ENCODE measurements at regions not wholly inside any gene's neighbourhood (a gene's known extent, or its start where the extent isn't known, plus 50 kb on each side); places are given as distances from the start of the nearest gene placed in this dataset.
"Not testable (repeated sequence)": the region's sequence is repeated elsewhere in the genome, so short reads cannot be mapped to it uniquely, and the experiment has no call there.

GRCh38 chr1:118377183-118377582 lies 192.2 kb upstream of the SPAG17 start:
- not testable (repeated sequence) for ATAC-seq (ENCODE audit: low read depth in 2 of 2); H3K4me3 Mint-ChIP-seq; H3K36me3 Mint-ChIP-seq; H3K27ac Mint-ChIP-seq; H3K4me1 Mint-ChIP-seq; H3K27me3 Mint-ChIP-seq; DNase-seq
- peaks cover 7 to 42% (median 14%) of the 10 kb centered on the region in 7 donors for H3K9me3 Mint-ChIP-seq

GRCh38 chr1:118371612-118372011 lies 186.6 kb upstream of the SPAG17 start:
- ATAC-seq (ENCODE audit: low read depth in 2 of 2) (no peak), DNase-seq (no peak)
- H3K36me3 Mint-ChIP-seq, result no peaks in the 10 kb centered on the region
- no peak overlapping the region for H3K27ac Mint-ChIP-seq
- no peaks in the 10 kb centered on the region for H3K27me3 Mint-ChIP-seq
- H3K4me3 Mint-ChIP-seq, result no peak overlapping the region
- H3K9me3 Mint-ChIP-seq, result peaks cover 9 to 58% (median 25%) of the 10 kb centered on the region in 7 donors
- H3K4me1 Mint-ChIP-seq, result no peaks in the 10 kb centered on the region

- no peak for ATAC-seq (ENCODE audit: low read depth in 2 of 2)
- no peaks in the 10 kb centered on the region for H3K4me1 Mint-ChIP-seq
- H3K27me3 Mint-ChIP-seq, result no peaks in the 10 kb centered on the region
- H3K36me3 Mint-ChIP-seq, result peaks cover 0 to 2% of the 10 kb centered on the region in 2 donors
- H3K27ac Mint-ChIP-seq, result no peak overlapping the region
- H3K9me3 Mint-ChIP-seq, result peaks cover 9 to 65% (median 28%) of the 10 kb centered on the region in 7 donors
- no peak for DNase-seq
- no peak overlapping the region for H3K4me3 Mint-ChIP-seq
Measured at GRCh38 chr1:118370861-118371260, 185.8 kb upstream of the SPAG17 start.

- H3K9me3 Mint-ChIP-seq, result peaks cover 4 to 66% (median 27%) of the 10 kb centered on the region in 7 donors
- H3K4me3 Mint-ChIP-seq, result no peak overlapping the region
- no peaks in the 10 kb centered on the region for H3K27me3 Mint-ChIP-seq
- H3K27ac Mint-ChIP-seq, result no peak overlapping the region
- no peak for DNase-seq
- H3K36me3 Mint-ChIP-seq, result peaks cover 0 to 8% of the 10 kb centered on the region in 2 donors
- no peak for ATAC-seq (ENCODE audit: low read depth in 2 of 2)
- no peaks in the 10 kb centered on the region for H3K4me1 Mint-ChIP-seq
Measured at GRCh38 chr1:118366286-118366685, 181.3 kb upstream of the SPAG17 start.

- H3K27ac Mint-ChIP-seq, result no peak overlapping the region
- no peak for DNase-seq
- peaks cover 0 to 8% of the 10 kb centered on the region in 2 donors for H3K36me3 Mint-ChIP-seq
- no peaks in the 10 kb centered on the region for H3K27me3 Mint-ChIP-seq
- ATAC-seq (ENCODE audit: low read depth in 2 of 2), result no peak
- no peaks in the 10 kb centered on the region for H3K4me1 Mint-ChIP-seq
- H3K4me3 Mint-ChIP-seq, result no peak overlapping the region
- H3K9me3 Mint-ChIP-seq, result peaks cover 8 to 60% (median 22%) of the 10 kb centered on the region in 7 donors
Measured at GRCh38 chr1:118364882-118365281, 179.9 kb upstream of the SPAG17 start.

GRCh38 chr1:118363396-118363795 lies 178.4 kb upstream of the SPAG17 start:
- H3K27ac Mint-ChIP-seq, result no peak overlapping the region
- no peak for ATAC-seq (ENCODE audit: low read depth in 2 of 2)
- H3K4me3 Mint-ChIP-seq, result no peak overlapping the region
- H3K4me1 Mint-ChIP-seq, result no peaks in the 10 kb centered on the region
- no peak for DNase-seq
- H3K27me3 Mint-ChIP-seq, result no peaks in the 10 kb centered on the region
- peaks cover 0 to 8% of the 10 kb centered on the region in 2 donors for H3K36me3 Mint-ChIP-seq
- peaks cover 8 to 51% (median 22%) of the 10 kb centered on the region in 7 donors for H3K9me3 Mint-ChIP-seq

GRCh38 chr1:118360817-118361216 lies 175.8 kb upstream of the SPAG17 start:
- Mint-ChIP-seq H3K4me3 (no peak overlapping the region), H3K4me1 (no peaks in the 10 kb centered on the region), H3K9me3 (peaks cover 8 to 52% (median 19%) of the 10 kb centered on the region in 7 donors), H3K27me3 (no peaks in the 10 kb centered on the region), H3K36me3 (peaks cover 0 to 6% of the 10 kb centered on the region in 2 donors), H3K27ac (no peak overlapping the region)
- ATAC-seq (ENCODE audit: low read depth in 2 of 2) (no peak), DNase-seq (no peak)

GRCh38 chr1:118346936-118347335 lies 161.9 kb upstream of the SPAG17 start:
- no peaks in the 10 kb centered on the region for H3K27me3 Mint-ChIP-seq
- no peak overlapping the region for H3K27ac Mint-ChIP-seq
- H3K36me3 Mint-ChIP-seq, result no peaks in the 10 kb centered on the region
- DNase-seq, result no peak
- peaks cover 3 to 16% (median 7%) of the 10 kb centered on the region in 7 donors for H3K9me3 Mint-ChIP-seq
- H3K4me1 Mint-ChIP-seq, result no peaks in the 10 kb centered on the region
- ATAC-seq (ENCODE audit: low read depth in 2 of 2), result no peak
- H3K4me3 Mint-ChIP-seq, result no peak overlapping the region

GRCh38 chr1:118340928-118341910 lies 156.2 kb upstream of the SPAG17 start:
- no peaks in the 10 kb centered on the region for H3K27me3 Mint-ChIP-seq
- no peaks in the 10 kb centered on the region for H3K36me3 Mint-ChIP-seq
- H3K9me3 Mint-ChIP-seq, result peaks cover 0 to 7% (median 2%) of the 10 kb centered on the region in 7 donors
- no peaks in the 10 kb centered on the region for H3K4me1 Mint-ChIP-seq
- DNase-seq, result no peak
- H3K27ac Mint-ChIP-seq, result no peak overlapping the region
- no peak for ATAC-seq (ENCODE audit: low read depth in 2 of 2)
- H3K4me3 Mint-ChIP-seq, result no peak overlapping the region

- H3K4me3 Mint-ChIP-seq, result no peak overlapping the region
- no peak for DNase-seq
- H3K27me3 Mint-ChIP-seq, result no peaks in the 10 kb centered on the region
- no peak for ATAC-seq (ENCODE audit: low read depth in 2 of 2)
- peaks cover 0 to 12% (median 2%) of the 10 kb centered on the region in 7 donors for H3K9me3 Mint-ChIP-seq
- H3K4me1 Mint-ChIP-seq, result no peaks in the 10 kb centered on the region
- no peaks in the 10 kb centered on the region for H3K36me3 Mint-ChIP-seq
- no peak overlapping the region for H3K27ac Mint-ChIP-seq
Measured at GRCh38 chr1:118339400-118340124, 154.5 kb upstream of the SPAG17 start.

- Mint-ChIP-seq H3K27ac (no peak overlapping the region), H3K27me3 (no peaks in the 10 kb centered on the region), H3K36me3 (no peaks in the 10 kb centered on the region), H3K9me3 (peaks cover 0 to 12% (median 2%) of the 10 kb centered on the region in 7 donors), H3K4me3 (no peak overlapping the region), H3K4me1 (no peaks in the 10 kb centered on the region)
- no peak for DNase-seq
- no peak for ATAC-seq (ENCODE audit: low read depth in 2 of 2)
Measured at GRCh38 chr1:118338936-118339335, 153.9 kb upstream of the SPAG17 start.

GRCh38 chr1:118337346-118337745 lies 152.3 kb upstream of the SPAG17 start:
- H3K4me3 Mint-ChIP-seq, result no peak overlapping the region
- no peak for DNase-seq
- H3K36me3 Mint-ChIP-seq, result no peaks in the 10 kb centered on the region
- H3K27ac Mint-ChIP-seq, result no peak overlapping the region
- ATAC-seq (ENCODE audit: low read depth in 2 of 2), result no peak
- H3K27me3 Mint-ChIP-seq, result no peaks in the 10 kb centered on the region
- H3K9me3 Mint-ChIP-seq, result peaks cover 0 to 9% (median 0%) of the 10 kb centered on the region in 7 donors
- H3K4me1 Mint-ChIP-seq, result no peaks in the 10 kb centered on the region

- DNase-seq, result no peak
- H3K27me3 Mint-ChIP-seq, result no peaks in the 10 kb centered on the region
- ATAC-seq (ENCODE audit: low read depth in 2 of 2), result no peak
- no peak overlapping the region for H3K27ac Mint-ChIP-seq
- peaks cover 0 to 9% (median 0%) of the 10 kb centered on the region in 7 donors for H3K9me3 Mint-ChIP-seq
- no peaks in the 10 kb centered on the region for H3K36me3 Mint-ChIP-seq
- no peak overlapping the region for H3K4me3 Mint-ChIP-seq
- no peaks in the 10 kb centered on the region for H3K4me1 Mint-ChIP-seq
Measured at GRCh38 chr1:118335331-118335732, 150.3 kb upstream of the SPAG17 start.

- H3K27ac Mint-ChIP-seq, result no peak overlapping the region
- DNase-seq (no peak), ATAC-seq (ENCODE audit: low read depth in 2 of 2) (no peak)
- no peak overlapping the region for H3K4me3 Mint-ChIP-seq
- no peaks in the 10 kb centered on the region for H3K27me3 Mint-ChIP-seq
- no peaks in the 10 kb centered on the region for H3K36me3 Mint-ChIP-seq
- no peaks in the 10 kb centered on the region for H3K4me1 Mint-ChIP-seq
- H3K9me3 Mint-ChIP-seq, result peaks cover 0 to 11% (median 0%) of the 10 kb centered on the region in 7 donors
Measured at GRCh38 chr1:118334506-118334905, 149.5 kb upstream of the SPAG17 start.

Measured in naive B cell (primary cell).